ENCODE measurements at regions not wholly inside any gene's neighbourhood (a gene's known extent, or its start where the extent isn't known, plus 50 kb on each side); places are given as distances from the start of the nearest gene placed in this dataset.
"Not testable (repeated sequence)": the region's sequence is repeated elsewhere in the genome, so short reads cannot be mapped to it uniquely, and the experiment has no call there.

GRCh38 chr6:60797831-60798230 is 1488.2 kb downstream of the KHDRBS2 start:
- H3K27me3 ChIP-seq (replicated peaks in 1 of 2; ENCODE audit: control insufficient read depth in 2 of 2, insufficient read depth in 2 of 2, low read length in 1 of 2); H3K9me3 ChIP-seq (replicated peaks; ENCODE audit: control insufficient read depth, insufficient read depth, low read length); H3K36me3 ChIP-seq (ENCODE audit: control insufficient read depth in 2 of 2, insufficient read depth in 2 of 2, low read length in 1 of 2); H4K20me1 ChIP-seq (ENCODE audit: control insufficient read depth, insufficient read depth); H3K4me1 ChIP-seq (ENCODE audit: control insufficient read depth, insufficient read depth, low read length); ATAC-seq; DNase-seq (ENCODE audit: low read depth, low spot score); FAIRE-seq; H3K27ac ChIP-seq (ENCODE audit: control insufficient read depth, insufficient read depth); BruUV-seq (replicated peaks); H2AFZ ChIP-seq (ENCODE audit: control insufficient read depth, low read depth, low read length); POLR2A ChIA-PET; H3K9ac ChIP-seq (ENCODE audit: control insufficient read depth, insufficient read depth, low read length); CTCF ChIA-PET; RAD21 ChIA-PET (ENCODE audit: unreplicated experiment); H3K79me2 ChIP-seq (ENCODE audit: control insufficient read depth, insufficient read depth, low read length); SMC1A ChIA-PET (ENCODE audit: uncharacterized antibody, unreplicated experiment); H3K4me2 ChIP-seq (ENCODE audit: control insufficient read depth, insufficient read depth); in situ Hi-C loops (cut with MboI); H3K4me3 ChIP-seq; intact Hi-C loops (cut with micrococcal nuclease; ENCODE audit: unreplicated experiment): not testable (repeated sequence)

- H3K36me3 ChIP-seq (ENCODE audit: control insufficient read depth in 2 of 2, insufficient read depth in 2 of 2, low read length in 1 of 2); H3K4me1 ChIP-seq (ENCODE audit: control insufficient read depth, insufficient read depth, low read length); CTCF ChIA-PET; H3K79me2 ChIP-seq (ENCODE audit: control insufficient read depth, insufficient read depth, low read length); BruUV-seq (replicated peaks); H3K27ac ChIP-seq (ENCODE audit: control insufficient read depth, insufficient read depth); H3K9ac ChIP-seq (ENCODE audit: control insufficient read depth, insufficient read depth, low read length); POLR2A ChIA-PET; RAD21 ChIA-PET (ENCODE audit: unreplicated experiment); ATAC-seq; H4K20me1 ChIP-seq (ENCODE audit: control insufficient read depth, insufficient read depth); H3K27me3 ChIP-seq (replicated peaks in 1 of 2; ENCODE audit: control insufficient read depth in 2 of 2, insufficient read depth in 2 of 2, low read length in 1 of 2); intact Hi-C loops (cut with micrococcal nuclease; ENCODE audit: unreplicated experiment); H3K9me3 ChIP-seq (replicated peaks; ENCODE audit: control insufficient read depth, insufficient read depth, low read length); in situ Hi-C loops (cut with MboI); H3K4me3 ChIP-seq; H2AFZ ChIP-seq (ENCODE audit: control insufficient read depth, low read depth, low read length); FAIRE-seq; H3K4me2 ChIP-seq (ENCODE audit: control insufficient read depth, insufficient read depth); SMC1A ChIA-PET (ENCODE audit: uncharacterized antibody, unreplicated experiment); DNase-seq (ENCODE audit: low read depth, low spot score): not testable (repeated sequence)
- 24% methylated on average over 13 of the region's 13 CpGs for WGBS (ENCODE audit: insufficient coverage, insufficient replicate concordance, low lambda C conversion rate, missing lambda C conversion rate)
Measured at GRCh38 chr6:60789601-60790000, 1496.4 kb downstream of the KHDRBS2 start.

DNA sequence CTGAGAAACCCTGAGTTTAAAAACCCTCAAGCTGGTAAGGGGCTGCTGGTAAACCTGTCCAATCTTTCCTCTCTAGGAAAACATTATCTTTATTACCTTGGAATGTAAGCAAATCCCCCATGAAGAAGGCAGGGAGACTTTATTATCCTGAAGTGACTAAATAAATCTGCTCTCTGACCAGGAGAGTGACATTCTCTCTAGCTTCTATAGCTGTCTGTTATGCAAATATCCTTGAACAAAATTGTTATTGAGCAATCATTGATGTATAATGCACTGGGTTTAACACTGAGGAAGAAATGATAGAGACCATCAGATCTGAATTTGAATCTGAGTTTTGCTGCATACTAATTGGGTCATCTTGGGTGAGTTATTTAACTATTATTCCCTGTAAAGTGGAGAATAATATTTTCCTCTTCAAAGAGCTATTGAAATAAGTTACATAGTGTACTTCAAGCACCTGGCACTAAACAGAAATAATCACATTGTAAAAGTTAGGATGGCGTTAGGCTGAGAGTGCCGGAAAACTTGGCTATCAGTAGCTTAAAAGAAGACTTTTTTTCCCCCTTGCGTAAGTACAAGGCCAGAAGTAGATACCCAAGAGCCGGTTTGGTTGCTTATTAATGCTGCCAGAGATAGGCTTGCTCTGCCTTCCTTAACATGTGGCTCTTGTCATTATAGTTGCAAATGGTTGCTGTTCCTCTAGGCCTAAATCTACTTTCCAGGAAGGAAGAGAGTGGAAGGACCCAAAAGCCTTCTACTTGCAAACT is 1503.1 kb downstream of the KHDRBS2 start:
- WGBS (ENCODE audit: insufficient coverage, insufficient replicate concordance, low lambda C conversion rate, missing lambda C conversion rate) = 37% methylated on average over 4 of the region's 4 CpGs
- H2AFZ ChIP-seq (ENCODE audit: control insufficient read depth, low read depth, low read length); FAIRE-seq; H3K4me2 ChIP-seq (ENCODE audit: control insufficient read depth, insufficient read depth); H3K27me3 ChIP-seq (replicated peaks in 1 of 2; ENCODE audit: control insufficient read depth in 2 of 2, insufficient read depth in 2 of 2, low read length in 1 of 2); H3K4me1 ChIP-seq (ENCODE audit: control insufficient read depth, insufficient read depth, low read length); H3K36me3 ChIP-seq (ENCODE audit: control insufficient read depth in 2 of 2, insufficient read depth in 2 of 2, low read length in 1 of 2); H3K27ac ChIP-seq (ENCODE audit: control insufficient read depth, insufficient read depth); in situ Hi-C loops (cut with MboI); CTCF ChIA-PET; H3K9me3 ChIP-seq (replicated peaks; ENCODE audit: control insufficient read depth, insufficient read depth, low read length); RAD21 ChIA-PET (ENCODE audit: unreplicated experiment); intact Hi-C loops (cut with micrococcal nuclease; ENCODE audit: unreplicated experiment); ATAC-seq; H4K20me1 ChIP-seq (ENCODE audit: control insufficient read depth, insufficient read depth); DNase-seq (ENCODE audit: low read depth, low spot score); BruUV-seq (replicated peaks); H3K79me2 ChIP-seq (ENCODE audit: control insufficient read depth, insufficient read depth, low read length); H3K9ac ChIP-seq (ENCODE audit: control insufficient read depth, insufficient read depth, low read length); POLR2A ChIA-PET; SMC1A ChIA-PET (ENCODE audit: uncharacterized antibody, unreplicated experiment); H3K4me3 ChIP-seq: not testable (repeated sequence)

- H3K4me2 ChIP-seq (ENCODE audit: control insufficient read depth, insufficient read depth); H3K9ac ChIP-seq (ENCODE audit: control insufficient read depth, insufficient read depth, low read length); BruUV-seq (replicated peaks); H2AFZ ChIP-seq (ENCODE audit: control insufficient read depth, low read depth, low read length); H3K36me3 ChIP-seq (ENCODE audit: control insufficient read depth in 2 of 2, insufficient read depth in 2 of 2, low read length in 1 of 2); H3K9me3 ChIP-seq (replicated peaks; ENCODE audit: control insufficient read depth, insufficient read depth, low read length); DNase-seq (ENCODE audit: low read depth, low spot score); H3K4me3 ChIP-seq; H4K20me1 ChIP-seq (ENCODE audit: control insufficient read depth, insufficient read depth); RAD21 ChIA-PET (ENCODE audit: unreplicated experiment); ATAC-seq; in situ Hi-C loops (cut with MboI); CTCF ChIA-PET; H3K79me2 ChIP-seq (ENCODE audit: control insufficient read depth, insufficient read depth, low read length); FAIRE-seq; intact Hi-C loops (cut with micrococcal nuclease; ENCODE audit: unreplicated experiment); H3K4me1 ChIP-seq (ENCODE audit: control insufficient read depth, insufficient read depth, low read length); POLR2A ChIA-PET; SMC1A ChIA-PET (ENCODE audit: uncharacterized antibody, unreplicated experiment); H3K27me3 ChIP-seq (replicated peaks in 1 of 2; ENCODE audit: control insufficient read depth in 2 of 2, insufficient read depth in 2 of 2, low read length in 1 of 2); H3K27ac ChIP-seq (ENCODE audit: control insufficient read depth, insufficient read depth): not testable (repeated sequence)
- 4% methylated on average over 3 of the region's 3 CpGs for WGBS (ENCODE audit: insufficient coverage, insufficient replicate concordance, low lambda C conversion rate, missing lambda C conversion rate)
Measured at GRCh38 chr6:60779591-60779990, 1506.4 kb downstream of the KHDRBS2 start.

Data from GM12878 (cell line).